HG03575 (cell line): ENCODE measurements at regions not wholly inside any gene's neighbourhood (a gene's known extent, or its start where the extent isn't known, plus 50 kb on each side); places are given as distances from the start of the nearest gene placed in this dataset.
"Not testable (repeated sequence)": the region's sequence is repeated elsewhere in the genome, so short reads cannot be mapped to it uniquely, and the experiment has no call there.

ENCODE experiments used
- ATAC-seq: cut with Tn5 transposase; IDR thresholded peaks from one replicate; pipeline ENCODE4 v1.9.1; 2021; ENCODE audit not compliant: unreplicated experiment, insufficient number of reproducible peaks, low FRiP score; ENCODE audit errors: extremely low read depth

GRCh38 chr2:153532140-153532539 is 53.6 kb upstream of the RPRM start:
- no peak for ATAC-seq

DNA sequence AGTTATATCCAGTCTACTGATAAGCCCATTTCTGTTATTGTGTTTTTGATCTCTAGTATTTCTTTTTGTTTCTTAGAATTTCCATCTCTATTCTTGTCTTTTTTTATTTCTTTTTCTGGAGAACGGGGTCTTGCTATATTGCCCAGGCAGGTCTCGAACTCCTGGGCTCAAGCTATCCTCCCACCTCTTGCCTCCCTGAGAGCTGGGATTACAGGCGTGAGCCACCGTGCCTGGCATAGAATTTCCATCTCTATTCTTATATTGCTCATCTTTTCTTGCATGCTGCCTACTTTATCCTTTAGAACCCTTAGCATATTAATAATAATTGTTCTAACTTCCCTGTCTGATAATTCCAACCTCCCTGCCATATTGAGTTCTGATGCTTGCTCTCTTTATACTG is 55.2 kb upstream of the RPRM start:
- ATAC-seq = not testable (repeated sequence)

- ATAC-seq = not testable (repeated sequence)
Observed at GRCh38 chr2:153534590-153534989, 56.0 kb upstream of the RPRM start.

DNA sequence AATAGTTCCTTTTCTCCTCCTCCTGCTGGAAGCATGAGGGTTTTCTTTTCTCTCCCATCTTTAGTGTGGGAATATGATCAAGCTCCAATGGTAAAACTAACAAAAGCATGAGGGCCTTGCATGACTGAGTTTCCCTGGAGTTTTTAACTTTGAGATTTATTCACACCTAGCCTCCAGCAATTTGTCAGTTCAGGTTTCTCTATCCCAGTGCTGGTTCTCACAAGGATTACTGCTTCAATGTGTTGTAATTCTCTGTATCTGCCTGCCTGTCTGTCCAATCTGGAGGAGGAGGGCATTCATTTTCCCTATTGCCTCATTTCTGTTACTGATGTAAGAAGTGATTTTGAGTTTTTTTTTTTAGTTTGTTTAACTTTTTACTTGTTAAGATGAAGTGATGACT is 57.6 kb upstream of the RPRM start:
- no peak for ATAC-seq

GRCh38 chr2:153538102-153538501 is 59.5 kb upstream of the RPRM start:
- not testable (repeated sequence) for ATAC-seq

DNA sequence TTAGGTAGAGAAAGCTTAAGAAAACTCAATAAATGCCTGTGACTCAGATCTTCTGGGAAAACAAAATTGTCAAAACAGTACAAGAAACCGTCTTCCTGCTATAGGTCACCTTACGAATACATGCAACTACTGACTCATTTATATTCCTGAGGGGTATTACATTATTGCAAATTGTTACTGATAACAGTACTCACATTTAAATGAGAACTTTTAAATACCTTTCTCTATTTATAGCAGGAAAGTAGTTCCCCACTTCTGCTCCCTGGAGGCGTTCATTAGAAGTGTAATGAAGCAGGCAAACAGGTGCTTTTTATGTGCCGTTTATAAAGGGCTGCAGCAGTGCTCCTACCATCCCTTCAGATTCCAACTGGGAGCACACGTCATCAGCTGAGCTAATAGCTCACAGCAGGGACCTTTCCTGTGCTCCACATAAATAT is 65.1 kb upstream of the RPRM start:
- peak; percentile 66 for ATAC-seq

DNA sequence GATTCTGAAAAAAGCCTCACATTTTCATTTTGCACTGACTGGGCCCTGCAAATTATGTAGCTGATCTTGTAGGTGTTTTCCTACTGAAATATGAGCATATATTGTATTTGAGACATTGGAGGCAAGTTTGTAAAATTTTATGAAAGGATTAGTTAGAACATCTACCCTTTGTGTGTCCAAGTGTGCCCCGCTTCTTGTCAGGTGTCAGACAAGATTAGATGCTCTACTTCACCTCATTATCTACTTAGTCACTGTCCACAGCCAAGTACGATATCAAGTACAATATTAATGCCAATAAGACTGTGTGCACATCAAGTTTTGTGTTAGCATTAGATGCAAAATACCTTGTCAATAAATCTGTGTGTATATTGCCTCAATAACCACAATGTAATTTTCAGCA is 67.8 kb upstream of the RPRM start:
- no peak for ATAC-seq

DNA sequence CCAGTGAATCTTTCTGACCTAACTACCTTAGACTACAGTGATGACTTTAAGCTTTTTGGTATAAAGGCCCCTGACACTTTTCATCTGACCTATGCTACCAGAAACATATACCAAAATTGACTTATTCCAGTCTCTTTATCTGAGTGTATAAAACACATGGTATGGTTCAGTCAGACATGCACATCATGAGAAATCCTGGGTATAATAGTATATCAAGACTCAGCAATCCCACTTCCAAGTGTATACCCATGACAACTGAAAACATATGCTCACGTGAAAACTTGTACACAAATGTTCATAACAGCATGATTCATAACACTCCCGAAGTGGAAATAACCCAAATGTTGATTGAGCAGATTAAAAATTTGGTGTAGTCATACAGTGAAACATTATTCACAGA is 70.0 kb upstream of the RPRM start:
- ATAC-seq = no peak

DNA sequence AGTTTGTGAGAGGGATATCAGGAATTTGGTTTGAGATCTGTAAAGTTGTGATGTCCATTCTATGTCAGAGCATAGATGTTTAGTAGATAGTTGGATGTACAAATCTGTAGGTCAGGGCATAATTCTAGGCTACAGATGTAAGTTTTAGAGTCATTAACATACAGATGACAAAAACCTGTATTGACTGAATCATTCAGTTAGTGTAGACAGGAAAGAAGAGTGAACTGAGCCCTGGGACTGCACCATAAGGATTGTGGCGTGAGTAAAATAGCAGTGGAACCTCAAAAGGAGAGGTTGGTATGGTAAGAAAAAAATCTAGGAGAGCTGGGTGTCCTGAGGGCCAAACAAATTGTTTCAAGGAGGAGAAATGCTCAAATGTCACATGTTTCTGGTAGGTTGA is 73.1 kb upstream of the RPRM start:
- ATAC-seq = no peak

- no peak for ATAC-seq
Observed at GRCh38 chr2:153557211-153557610, 78.6 kb upstream of the RPRM start.

DNA sequence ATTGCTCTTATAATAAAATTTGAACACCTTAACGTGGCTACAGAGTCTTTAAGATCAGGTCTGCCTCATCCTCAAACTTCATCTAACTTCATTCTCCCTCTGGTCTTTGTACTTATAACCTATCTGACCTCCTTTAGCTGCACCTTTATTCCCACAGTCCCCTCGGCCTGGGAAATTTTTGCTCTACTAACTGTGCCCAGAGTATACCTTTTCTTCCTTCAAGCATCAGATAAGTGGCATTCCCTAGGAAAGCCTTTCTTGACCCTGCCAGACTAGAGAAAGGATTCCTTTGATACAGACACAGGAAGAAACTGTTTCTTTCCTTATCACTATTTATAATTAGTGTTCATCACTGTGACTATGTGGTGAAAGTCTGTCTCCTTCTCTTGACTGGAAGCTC is 79.2 kb upstream of the RPRM start:
- no peak for ATAC-seq

- ATAC-seq = no peak
Observed at GRCh38 chr2:153558247-153558646, 79.7 kb upstream of the RPRM start.

- ATAC-seq = no peak
Observed at GRCh38 chr2:153567367-153567766, 88.8 kb upstream of the RPRM start.

DNA sequence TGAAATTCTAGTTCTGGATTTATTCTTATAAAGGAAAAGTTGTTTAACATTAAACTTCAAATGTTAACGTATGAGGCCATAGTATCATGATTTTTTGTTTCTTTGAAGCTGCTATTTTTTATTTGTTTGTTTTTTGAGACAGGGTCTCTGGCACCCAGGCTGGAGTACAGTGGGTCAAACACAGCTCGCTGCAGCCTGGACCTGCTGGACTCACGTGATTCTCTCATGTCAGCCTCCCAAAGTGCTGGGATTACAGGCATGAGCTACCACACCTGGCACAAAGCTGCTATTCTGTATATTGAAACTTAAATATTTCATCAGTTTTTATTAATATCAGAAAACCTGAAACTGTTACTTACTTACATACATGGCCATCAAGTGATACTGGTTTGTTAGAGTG is 89.5 kb upstream of the RPRM start:
- ATAC-seq = no peak

DNA sequence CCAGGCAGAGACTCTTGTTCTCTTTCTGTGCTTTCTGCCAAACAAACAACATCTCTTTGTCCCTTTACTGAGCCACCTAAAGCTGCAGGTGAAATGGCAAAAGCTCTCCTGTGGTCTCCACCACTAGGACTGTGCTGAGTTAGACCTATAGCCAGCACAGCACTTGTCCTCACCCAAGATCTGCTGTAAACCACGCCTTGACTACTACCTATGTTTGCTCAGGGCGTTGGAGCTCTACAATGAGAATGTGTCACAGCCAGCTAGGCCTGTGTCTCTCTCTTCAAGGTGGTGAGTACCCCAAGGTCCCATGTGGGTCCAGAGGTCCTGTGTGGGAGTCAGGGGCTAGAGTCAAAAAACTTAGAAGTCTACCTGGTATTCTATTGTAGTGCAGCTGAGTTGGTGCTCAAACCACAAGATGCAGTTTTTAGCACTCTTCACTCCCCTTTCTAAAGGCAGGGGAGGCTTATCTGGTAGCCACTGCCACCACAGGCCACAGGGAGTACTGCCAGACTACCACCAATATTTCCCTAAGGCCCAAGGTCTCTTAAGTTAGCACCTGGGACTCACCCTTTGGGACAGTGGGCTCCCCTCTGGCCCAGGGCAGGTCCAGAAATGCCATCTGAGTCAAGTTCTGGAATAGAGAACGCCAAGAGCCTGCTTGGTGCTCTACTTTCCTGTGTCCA is 96.8 kb upstream of the RPRM start:
- no peak for ATAC-seq

DNA sequence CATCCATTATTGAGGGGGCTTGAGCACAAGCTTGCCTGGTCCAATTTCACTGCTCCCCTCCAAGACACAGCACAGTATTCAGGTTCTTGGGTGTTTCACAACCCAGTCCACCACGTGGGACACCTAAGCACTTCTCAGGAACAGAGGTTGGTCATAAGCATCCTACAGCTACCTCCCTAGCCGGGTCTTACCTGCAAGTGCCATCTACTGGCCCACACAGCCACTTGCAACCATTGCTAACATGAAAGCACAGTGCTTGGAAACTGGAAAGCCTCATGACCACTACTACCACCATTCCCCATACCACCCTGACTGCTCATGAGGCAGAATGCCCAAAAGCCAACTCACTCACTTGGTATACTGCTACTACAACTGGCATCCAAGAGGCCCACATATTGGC is 105.7 kb upstream of the RPRM start:
- no peak for ATAC-seq

GRCh38 chr2:153588408-153588807 is 109.8 kb upstream of the RPRM start:
- ATAC-seq = no peak

DNA sequence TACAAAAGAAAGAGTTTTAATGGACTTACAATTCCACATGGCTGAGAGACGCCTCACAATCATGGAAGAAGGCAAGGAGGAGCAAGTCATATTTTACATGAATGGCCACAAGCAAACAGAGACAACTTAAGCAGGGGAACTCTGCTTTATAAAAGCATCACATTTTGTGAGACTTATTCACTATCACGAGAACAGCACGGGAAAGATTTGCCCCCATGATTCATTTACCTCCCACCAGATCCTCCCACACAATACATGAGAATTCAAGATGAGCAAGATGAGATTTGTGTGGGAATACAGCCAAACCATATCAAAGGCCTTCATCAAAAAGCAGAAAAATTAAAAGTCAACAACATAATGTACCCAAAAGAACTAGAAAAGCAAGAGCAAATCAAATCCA is 111.0 kb upstream of the RPRM start:
- no peak for ATAC-seq

GRCh38 chr2:153593086-153593485 is 114.5 kb upstream of the RPRM start:
- not testable (repeated sequence) for ATAC-seq

DNA sequence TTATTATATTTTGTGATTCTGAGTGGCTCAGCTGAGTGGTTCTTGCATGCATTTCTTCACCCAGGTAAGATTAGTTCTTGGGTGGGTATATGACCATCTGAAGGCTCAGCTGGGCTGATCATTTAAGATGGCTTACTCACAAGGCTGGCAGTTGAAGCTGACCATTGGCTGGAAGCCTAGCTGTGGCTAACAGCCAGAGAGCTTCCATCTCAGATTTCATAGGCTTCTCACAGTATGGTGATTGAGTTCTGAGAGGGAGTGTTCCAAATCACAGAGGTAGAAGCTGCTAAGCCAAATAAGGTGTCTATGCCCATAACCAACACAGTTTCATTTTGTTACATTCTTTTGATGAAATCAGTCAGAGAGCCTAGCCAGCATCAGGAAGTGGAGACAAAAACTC is 117.4 kb upstream of the RPRM start:
- ATAC-seq = no peak

DNA sequence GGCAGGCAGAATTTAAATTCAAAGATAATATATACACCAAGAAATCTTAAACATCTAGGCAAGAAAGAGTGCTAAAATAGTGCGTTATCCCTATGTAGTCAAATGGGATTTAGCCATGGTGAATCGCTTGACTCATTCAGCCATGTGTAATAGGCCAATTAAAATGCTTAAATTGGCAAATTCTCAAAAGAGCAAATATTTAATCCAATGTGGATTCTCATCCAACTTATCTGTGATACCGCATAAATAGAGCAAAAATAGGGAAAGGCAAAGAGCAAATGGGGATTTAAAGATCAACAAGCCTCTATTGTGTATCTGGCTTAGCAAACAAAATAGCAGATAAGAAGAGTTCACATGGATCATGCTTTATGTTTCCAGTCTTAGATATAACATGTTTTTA is 123.2 kb upstream of the RPRM start:
- no peak for ATAC-seq
